Esophagus squamous epithelium (tissue), 5 donors: ENCODE measurements at regions not wholly inside any gene's neighbourhood (a gene's known extent, or its start where the extent isn't known, plus 50 kb on each side); places are given as distances from the start of the nearest gene placed in this dataset.

Experiments used
- DNase-seq: peaks from one replicate; lab custom pipeline; 2025; lab: John Stamatoyannopoulos, UW
- H3K27ac ChIP-seq, 4 donors: fragments of 200-600 bp; sonication (generic); one replicate each; pipeline ENCODE4 v1.5.1; 2016 to 2019; ENCODE audit warnings: mild to moderate bottlenecking in 1 of 4
- H3K27me3 ChIP-seq, 4 donors: fragments of 200-600 bp; sonication (generic); 1 replicate in 3 of 4; 2 replicates in 1 of 4; pipeline versions ENCODE4 v1.5.1 to v1.6.0; 2017 to 2021; ENCODE audit warnings: antibody characterized with exemption in 1 of 4
- H3K36me3 ChIP-seq, 3 donors: fragments of 200-600 bp; sonication (generic); one replicate each; pipeline ENCODE4 v1.5.1; 2016 to 2019
- H3K4me1 ChIP-seq, 3 donors: fragments of 200-600 bp; sonication (generic); one replicate each; pipeline ENCODE4 v1.5.1; 2017 to 2019
- H3K4me3 ChIP-seq, 4 donors: fragments of 200-600 bp; sonication (generic); 1 replicate in 3 of 4; 2 replicates in 1 of 4; pipeline ENCODE4 v1.5.1; 2016 to 2019; ENCODE audit warnings: mild to moderate bottlenecking in 2 of 4, moderate library complexity in 1 of 4
- H3K9me3 ChIP-seq, 3 donors: fragments of 200-600 bp; sonication (generic); one replicate each; pipeline ENCODE4 v1.5.1; 2016 to 2019
- POLR2A ChIP-seq, 4 donors: fragments of 450-650 bp; IDR thresholded peaks; one replicate each; pipeline ENCODE4 v1.6.1; 2017; ENCODE audit warnings: antibody characterized with exemption in 4 of 4, mild to moderate bottlenecking in 4 of 4, moderate library complexity in 3 of 4
- WGBS, 2 donors: methylation state at CpG; one replicate each; pipeline ENCODE4 v1.1.5; 2018; 5-methylcytosine and 5-hydroxymethylcytosine counted together
- intact Hi-C: fragments of 100-400 bp; cut with DNase I; formaldehyde crosslinking; loops from one replicate; pipeline ENCODE4 v1.15.0; 2022
- TF ChIP-seq, protein P1 (sequence below), 6 experiments: fragments of 450-650 bp in 4 of 6; fragments of 200-600 bp in 2 of 6; sonication (generic) in 2 of 6; IDR thresholded peaks; one replicate each; pipeline ENCODE4 v1.5.1; 2016 to 2019; ENCODE audit warnings: antibody characterized with exemption in 6 of 6, mild to moderate bottlenecking in 4 of 6, moderate library complexity in 4 of 6
- donor health status: DM: yes; HTN: yes; CAD: no.

DNA sequence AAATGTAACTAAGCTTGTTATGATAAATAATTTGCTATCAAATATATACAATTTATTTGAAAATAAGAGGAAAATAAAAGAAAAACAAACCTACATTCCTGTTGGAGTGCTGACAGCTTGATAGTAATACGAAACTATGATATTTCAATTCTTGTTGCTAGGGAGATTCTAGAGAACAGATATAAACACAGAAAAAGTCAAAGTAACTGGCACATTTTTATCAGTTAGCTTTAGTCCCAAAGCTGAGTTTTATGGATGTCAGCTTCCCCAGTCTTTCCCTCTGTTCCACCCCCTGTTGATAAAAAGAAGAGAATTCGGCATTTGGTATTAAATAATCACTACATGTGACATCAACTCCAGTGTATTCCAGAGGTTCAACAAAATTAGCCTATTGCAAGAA, 1134.0 kb downstream of the XPNPEP1 start:
- Histone ChIP-seq H3K27me3 (no peaks in the 10 kb centered on the region), H3K9me3 (peaks cover 0 to 14% (median 0%) of the 10 kb centered on the region in 3 donors), H3K27ac (no peak overlapping the region), H3K4me3 (no peak overlapping the region), H3K4me1 (no peaks in the 10 kb centered on the region), H3K36me3 (no peaks in the 10 kb centered on the region)
- intact Hi-C loops, result no loop called here
- no peak for DNase-seq
- TF ChIP-seq, protein P1, sequence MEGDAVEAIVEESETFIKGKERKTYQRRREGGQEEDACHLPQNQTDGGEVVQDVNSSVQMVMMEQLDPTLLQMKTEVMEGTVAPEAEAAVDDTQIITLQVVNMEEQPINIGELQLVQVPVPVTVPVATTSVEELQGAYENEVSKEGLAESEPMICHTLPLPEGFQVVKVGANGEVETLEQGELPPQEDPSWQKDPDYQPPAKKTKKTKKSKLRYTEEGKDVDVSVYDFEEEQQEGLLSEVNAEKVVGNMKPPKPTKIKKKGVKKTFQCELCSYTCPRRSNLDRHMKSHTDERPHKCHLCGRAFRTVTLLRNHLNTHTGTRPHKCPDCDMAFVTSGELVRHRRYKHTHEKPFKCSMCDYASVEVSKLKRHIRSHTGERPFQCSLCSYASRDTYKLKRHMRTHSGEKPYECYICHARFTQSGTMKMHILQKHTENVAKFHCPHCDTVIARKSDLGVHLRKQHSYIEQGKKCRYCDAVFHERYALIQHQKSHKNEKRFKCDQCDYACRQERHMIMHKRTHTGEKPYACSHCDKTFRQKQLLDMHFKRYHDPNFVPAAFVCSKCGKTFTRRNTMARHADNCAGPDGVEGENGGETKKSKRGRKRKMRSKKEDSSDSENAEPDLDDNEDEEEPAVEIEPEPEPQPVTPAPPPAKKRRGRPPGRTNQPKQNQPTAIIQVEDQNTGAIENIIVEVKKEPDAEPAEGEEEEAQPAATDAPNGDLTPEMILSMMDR (IDR thresholded peaks at IDR 0.05), result no peak
- no peak for TF ChIP-seq POLR2A (IDR thresholded peaks at IDR 0.05)
- WGBS, 2 donors, result 41 to 47% methylated on average over 2 of the region's 2 CpGs

DNA sequence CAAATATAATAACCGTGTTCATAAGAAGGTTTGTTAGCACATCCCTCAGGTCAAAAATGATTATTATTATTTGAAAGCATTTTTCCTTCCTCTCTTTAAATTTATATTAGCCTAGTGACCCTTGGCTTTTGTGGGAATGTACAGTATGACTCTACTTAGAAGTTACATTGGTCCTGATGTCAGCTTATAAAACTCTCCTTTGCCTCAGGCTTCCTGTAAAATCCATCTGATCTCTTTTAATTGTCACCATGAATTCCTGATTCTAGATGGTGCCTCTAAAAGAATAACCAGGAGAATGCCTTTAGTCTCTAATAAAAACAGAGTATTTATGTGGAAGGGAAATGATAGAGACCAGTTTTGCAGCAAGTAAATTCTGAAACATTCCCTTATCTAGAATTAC, 1134.4 kb downstream of the XPNPEP1 start:
- Histone ChIP-seq H3K27ac (no peak overlapping the region), H3K4me1 (no peaks in the 10 kb centered on the region), H3K36me3 (no peaks in the 10 kb centered on the region), H3K4me3 (no peak overlapping the region), H3K9me3 (peaks cover 0 to 19% (median 0%) of the 10 kb centered on the region in 3 donors), H3K27me3 (no peaks in the 10 kb centered on the region)
- intact Hi-C loops, result no loop called here
- WGBS, 2 donors, result 77 to 78% methylated on average over 1 of the region's 1 CpG
- no peak for DNase-seq
- TF ChIP-seq, protein P1 (IDR thresholded peaks at IDR 0.05), result no peak
- TF ChIP-seq POLR2A (IDR thresholded peaks at IDR 0.05), result no peak

DNA sequence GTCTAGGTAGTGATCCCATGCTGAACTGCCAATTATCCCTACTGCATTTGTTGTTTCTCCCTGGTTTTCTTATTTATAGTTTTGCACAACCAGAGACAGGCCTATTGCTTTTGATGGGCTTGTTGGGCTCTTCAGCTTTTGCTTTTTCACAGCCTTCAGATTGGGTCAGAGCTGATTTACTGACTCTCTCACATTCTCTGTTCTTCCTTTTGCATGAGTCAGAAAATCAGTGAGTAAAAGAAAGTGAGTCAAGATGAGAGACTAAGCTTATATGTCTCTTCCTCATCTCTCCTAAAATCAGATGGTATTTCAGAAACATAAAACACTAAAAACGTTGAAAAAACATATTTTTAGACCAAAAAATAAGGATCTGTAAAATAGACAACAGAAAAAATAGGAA, 1135.4 kb downstream of the XPNPEP1 start:
- Histone ChIP-seq H3K4me3 (no peak overlapping the region), H3K9me3 (peaks cover 0 to 23% (median 0%) of the 10 kb centered on the region in 3 donors), H3K4me1 (no peaks in the 10 kb centered on the region), H3K27ac (no peak overlapping the region), H3K36me3 (no peaks in the 10 kb centered on the region), H3K27me3 (no peaks in the 10 kb centered on the region)
- TF ChIP-seq, protein P1 (IDR thresholded peaks at IDR 0.05), result no peak
- no peak for TF ChIP-seq POLR2A (IDR thresholded peaks at IDR 0.05)
- DNase-seq, result no peak
- intact Hi-C loops, result no loop called here
- WGBS, 2 donors, result 18 to 23% methylated on average over 1 of the region's 1 CpG

DNA sequence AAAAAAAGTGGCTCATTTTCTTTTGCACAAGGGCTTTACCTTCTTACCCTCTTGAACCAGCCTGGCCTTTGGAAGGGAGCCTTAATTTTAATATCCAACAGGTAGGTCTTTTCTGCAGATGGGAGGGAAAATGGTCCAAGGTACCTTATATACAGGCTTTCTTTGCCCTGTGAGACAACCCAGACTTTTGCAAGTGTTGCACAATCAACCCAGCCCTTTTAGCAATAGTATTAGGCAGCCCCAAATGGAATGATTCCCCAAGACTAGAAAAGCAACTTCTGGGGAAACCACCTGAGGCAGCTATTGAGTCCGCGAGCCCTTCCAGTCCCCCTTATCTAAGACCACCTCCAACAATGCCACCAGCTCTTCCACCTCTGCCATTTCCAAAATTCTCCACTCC, 1138.3 kb downstream of the XPNPEP1 start:
- Histone ChIP-seq H3K4me1 (no peaks in the 10 kb centered on the region), H3K27ac (no peak overlapping the region), H3K27me3 (no peaks in the 10 kb centered on the region), H3K4me3 (no peak overlapping the region), H3K36me3 (no peaks in the 10 kb centered on the region), H3K9me3 (peaks cover 0 to 23% (median 0%) of the 10 kb centered on the region in 3 donors)
- TF ChIP-seq, protein P1 (IDR thresholded peaks at IDR 0.05), result no peak
- TF ChIP-seq POLR2A (IDR thresholded peaks at IDR 0.05), result no peak
- WGBS, 2 donors, result 100% methylated on average over 2 of the region's 2 CpGs
- intact Hi-C loops, result no loop called here
- DNase-seq, result no peak

DNA sequence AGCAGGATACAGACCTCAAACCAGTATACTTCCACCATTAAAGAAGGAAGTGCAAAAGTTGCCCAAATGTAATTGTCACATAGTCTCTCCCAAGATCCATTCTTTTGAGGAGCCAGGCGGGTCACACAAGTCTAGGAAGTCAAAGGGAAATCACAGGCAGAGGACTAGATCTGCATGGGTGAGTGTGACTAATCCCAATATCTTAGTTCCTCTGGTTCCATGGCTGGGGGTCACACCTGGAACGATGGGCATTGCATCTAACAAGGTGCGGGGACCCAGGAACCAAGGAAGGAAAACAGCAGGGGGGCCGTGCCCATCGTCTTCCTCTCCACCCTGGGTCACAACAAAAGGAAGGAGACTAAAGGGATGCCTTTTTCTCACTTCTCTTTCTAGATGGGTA, 1138.8 kb downstream of the XPNPEP1 start:
- no peaks in the 10 kb centered on the region for H3K27me3 ChIP-seq
- no peaks in the 10 kb centered on the region for H3K36me3 ChIP-seq
- TF ChIP-seq, protein P1 (IDR thresholded peaks at IDR 0.05), result no peak
- TF ChIP-seq POLR2A (IDR thresholded peaks at IDR 0.05), result no peak
- no peak overlapping the region for H3K4me3 ChIP-seq
- WGBS, 2 donors, result 53 to 79% methylated on average over 4 to 5 of the region's 5 CpGs
- H3K4me1 ChIP-seq, result no peaks in the 10 kb centered on the region
- H3K27ac ChIP-seq, result no peak overlapping the region
- peaks cover 0 to 23% (median 0%) of the 10 kb centered on the region in 3 donors for H3K9me3 ChIP-seq
- DNase-seq, result no peak
- intact Hi-C loops, result no loop called here
